IMR-90 (cell line): ENCODE measurements at regions not wholly inside any gene's neighbourhood (a gene's known extent, or its start where the extent isn't known, plus 50 kb on each side); places are given as distances from the start of the nearest gene placed in this dataset.

Source experiments
- ATAC-seq: fragments of 200-7000 bp; cut with Tn5 transposase; 2 replicates; pipeline ENCODE4 v1.9.1; 2020; ENCODE audit warnings: low read depth, mild to moderate bottlenecking, moderate library complexity
- BruUV-seq: library from RNA; stranded (reverse); fragments of 400-500 nt; replicated peaks from 2 replicates; lab custom pipeline; 2021; lab: Mats Ljungman, UMichigan
- CTCF ChIA-PET: fragments of 300-600 bp; formaldehyde crosslinking; extraction: SDS; loops from one replicate; lab custom pipeline; 2021; ENCODE audit warnings: antibody characterized with exemption; lab: Yijun Ruan, JAX
- POLR2A ChIA-PET: fragments of 300-600 bp; sonication (Branson Sonifier 250); formaldehyde crosslinking; loops from one replicate; lab custom pipeline; 2022; ENCODE audit warnings: antibody characterized with exemption; ENCODE audit not compliant: unreplicated experiment; lab: Charles Lee
- DNase-seq: peaks from one replicate; pipeline ENCODE4 v3.0.0; 2013
- H2AFZ ChIP-seq: replicated peaks from 2 replicates; pipeline ENCODE3; 2013; ENCODE audit warnings: low read length, mild to moderate bottlenecking; ENCODE audit not compliant: poor library complexity
- H2AK5ac ChIP-seq: 2 replicates; pipeline ENCODE4 v1.6.1; 2013; ENCODE audit warnings: low read depth, low read length, inconsistent platforms
- H2AK9ac ChIP-seq: replicated peaks from 2 replicates; pipeline ENCODE3; 2013; ENCODE audit warnings: mild to moderate bottlenecking, low read depth, low read length, moderate library complexity; ENCODE audit not compliant: poor library complexity
- H2BK120ac ChIP-seq: 2 replicates; pipeline ENCODE4 v1.6.1; 2013; ENCODE audit warnings: low read depth, low read length, inconsistent platforms
- H2BK15ac ChIP-seq: 3 replicates; pipeline ENCODE4 v1.6.1; 2013; ENCODE audit warnings: low read depth, low read length, inconsistent platforms
- H2BK20ac ChIP-seq: 2 replicates; pipeline ENCODE4 v1.6.1; 2013; ENCODE audit warnings: low read depth, mild to moderate bottlenecking, inconsistent platforms, low read length, moderate library complexity
- H2BK5ac ChIP-seq: 2 replicates; pipeline ENCODE4 v1.6.1; 2013; ENCODE audit warnings: mild to moderate bottlenecking, low read depth, low read length, inconsistent platforms; ENCODE audit not compliant: poor library complexity, severe bottlenecking
- H3K14ac ChIP-seq: replicated peaks from 2 replicates; pipeline ENCODE4 v1.6.1; 2013; ENCODE audit warnings: low read depth, low read length, inconsistent platforms
- H3K18ac ChIP-seq: 2 replicates; pipeline ENCODE4 v1.6.1; 2013; ENCODE audit warnings: low read depth, low read length, control low read depth
- H3K23ac ChIP-seq: 2 replicates; pipeline ENCODE4 v1.6.1; 2013; ENCODE audit warnings: low read depth, low read length, inconsistent platforms
- H3K27ac ChIP-seq: 2 replicates; pipeline ENCODE4 v1.5.1; 2013; ENCODE audit warnings: mild to moderate bottlenecking, control low read depth, low read length; ENCODE audit not compliant: insufficient read depth
- H3K27me3 ChIP-seq: 2 replicates; pipeline ENCODE4 v1.6.1; 2013; ENCODE audit warnings: low read length; ENCODE audit not compliant: control insufficient read depth, insufficient read depth
- H3K36me3 ChIP-seq: 2 replicates; pipeline ENCODE4 v1.6.1; 2013; ENCODE audit warnings: low read length, mixed read lengths; ENCODE audit not compliant: control insufficient read depth, insufficient read depth
- H3K4ac ChIP-seq: 2 replicates; pipeline ENCODE4 v1.6.1; 2013; ENCODE audit warnings: low read depth, low read length, inconsistent platforms
- H3K4me1 ChIP-seq: 2 replicates; pipeline ENCODE4 v1.6.1; 2013; ENCODE audit warnings: low read length, mixed read lengths; ENCODE audit not compliant: control insufficient read depth, insufficient read depth
- H3K4me2 ChIP-seq: 2 replicates; pipeline ENCODE4 v1.6.1; 2013; ENCODE audit warnings: low read depth, mild to moderate bottlenecking, control low read depth, low read length, moderate library complexity
- H3K4me3 ChIP-seq: 2 replicates; pipeline ENCODE4 v1.5.1; 2013; ENCODE audit warnings: low read depth, mild to moderate bottlenecking, control low read depth, low read length, moderate library complexity; ENCODE audit not compliant: insufficient read depth
- H3K56ac ChIP-seq: 2 replicates; pipeline ENCODE4 v1.6.1; 2013; ENCODE audit warnings: low read length, inconsistent platforms; ENCODE audit not compliant: insufficient read depth; ENCODE audit errors: extremely low read depth
- H3K79me1 ChIP-seq, 2 experiments: 2 replicates each; pipeline ENCODE4 v1.6.1; 2013; ENCODE audit warnings: low read length in 2 of 2, inconsistent platforms in 1 of 2, low read depth in 1 of 2
- H3K9ac ChIP-seq: 2 replicates; pipeline ENCODE4 v1.6.1; 2013; ENCODE audit warnings: low read depth, low read length, control low read depth
- H3K9me1 ChIP-seq: 2 replicates; pipeline ENCODE4 v1.6.1; 2013; ENCODE audit warnings: low read length, inconsistent platforms; ENCODE audit not compliant: insufficient read depth
- H3K9me3 ChIP-seq: 2 replicates; pipeline ENCODE4 v1.6.1; 2013; ENCODE audit warnings: low read length; ENCODE audit not compliant: control insufficient read depth, insufficient read depth
- H4K20me1 ChIP-seq: 2 replicates; pipeline ENCODE4 v1.6.1; 2013; ENCODE audit warnings: low read length, inconsistent platforms; ENCODE audit not compliant: insufficient read depth
- H4K5ac ChIP-seq: 2 replicates; pipeline ENCODE4 v1.6.1; 2013; ENCODE audit warnings: mild to moderate bottlenecking, low read depth, low read length, control low read depth
- H4K8ac ChIP-seq, 2 experiments: 2 replicates each; pipeline ENCODE4 v1.6.1; 2013; ENCODE audit warnings: low read depth in 2 of 2, low read length in 2 of 2, control low read depth in 1 of 2, inconsistent platforms in 1 of 2
- H4K91ac ChIP-seq: 2 replicates; pipeline ENCODE4 v1.6.1; 2013; ENCODE audit warnings: low read depth, low read length, inconsistent platforms; ENCODE audit not compliant: insufficient read depth
- CHD1 ChIP-seq: IDR thresholded peaks from 2 replicates; pipeline ENCODE4 v1.6.1; 2012; ENCODE audit warnings: low read depth, low read length, improper control_type of control experiment
- FOS ChIP-seq: fragments of 150-350 bp; IDR thresholded peaks from 2 replicates; pipeline ENCODE4 v1.6.1; 2016; ENCODE audit warnings: low read depth, low read length
- MAZ ChIP-seq: IDR thresholded peaks from 2 replicates; pipeline ENCODE4 v1.6.1; 2012; ENCODE audit warnings: low read depth, mild to moderate bottlenecking, low read length, improper control_type of control experiment, moderate library complexity, borderline replicate concordance
- MXI1 ChIP-seq: IDR thresholded peaks from 2 replicates; pipeline ENCODE4 v1.6.1; 2012; ENCODE audit warnings: low read depth, mild to moderate bottlenecking, low read length, moderate library complexity, borderline replicate concordance
- RCOR1 ChIP-seq: IDR thresholded peaks from 2 replicates; pipeline ENCODE4 v1.6.1; 2012; ENCODE audit warnings: mild to moderate bottlenecking, low read length, improper control_type of control experiment; ENCODE audit not compliant: insufficient replicate concordance
- WGBS, 2 experiments: methylation state at CpG; one replicate each; pipeline versions ENCODE4 v1.1.5 to v1.1.7; 2013; ENCODE audit warnings: missing lambda C conversion rate in 2 of 2; ENCODE audit not compliant: insufficient read length in 1 of 2; ENCODE audit errors: extremely low coverage in 2 of 2; 5-methylcytosine and 5-hydroxymethylcytosine counted together
- dilution Hi-C: fragments of 300-500 bp; cut with HindIII; formaldehyde crosslinking; loops from one replicate; pipeline ENCODE4 v1.14.3; 2018; ENCODE audit warnings: low sequenced_read_pairs; ENCODE audit not compliant: unreplicated experiment
- in situ Hi-C: fragments of 300-500 bp; cut with MboI; formaldehyde crosslinking; loops from 3 replicates; pipeline ENCODE4 v1.14.3; 2019; ENCODE audit warnings: low sequenced_read_pairs, inconsistent platforms, mixed read lengths
- intact Hi-C: fragments of 100-400 bp; cut with micrococcal nuclease; formaldehyde crosslinking; loops from 2 replicates; pipeline ENCODE4 v1.10.0; 2022

- dilution Hi-C loops (no loop called here), in situ Hi-C loops (no loop called here), intact Hi-C loops (no loop called here)
- H2AK5ac ChIP-seq: no peak overlapping the region
- H3K79me1 ChIP-seq: no peaks in the 10 kb centered on the region
- no peak overlapping the region for H2AFZ ChIP-seq
- H3K56ac ChIP-seq: no peak overlapping the region
- no peak overlapping the region for H4K91ac ChIP-seq
- H4K20me1 ChIP-seq: no peaks in the 10 kb centered on the region
- no peak for TF ChIP-seq RCOR1
- TF ChIP-seq MAZ: no peak
- TF ChIP-seq FOS: no peak
- TF ChIP-seq MXI1: no peak
- no peak for TF ChIP-seq CHD1
- H2BK20ac ChIP-seq: no peak overlapping the region
- ChIA-PET CTCF (no interaction called here), POLR2A (no interaction called here)
- H3K27me3 ChIP-seq: no peaks in the 10 kb centered on the region
- no peak overlapping the region for H3K27ac ChIP-seq
- H2AK9ac ChIP-seq: no peak overlapping the region
- H2BK120ac ChIP-seq: no peak overlapping the region
- H2BK15ac ChIP-seq: no peak overlapping the region
- no peaks in the 10 kb centered on the region for H3K36me3 ChIP-seq
- no TSS peak for BruUV-seq
- H4K8ac ChIP-seq: no peak overlapping the region
- no peak overlapping the region for H3K4me2 ChIP-seq
- H4K5ac ChIP-seq: no peak overlapping the region
- H3K4me3 ChIP-seq: no peak overlapping the region
- no peak overlapping the region for H3K9ac ChIP-seq
- DNase-seq (no peak), ATAC-seq (no peak)
- no peak overlapping the region for H3K4ac ChIP-seq
- H3K4me1 ChIP-seq: no peaks in the 10 kb centered on the region
- no peak overlapping the region for H3K23ac ChIP-seq
- H3K9me1 ChIP-seq: no peaks in the 10 kb centered on the region
- H3K9me3 ChIP-seq: no peaks in the 10 kb centered on the region
- no CpG with 5 or more reads among the region's 2 CpGs for WGBS, 2 experiments
- no peak overlapping the region for H3K18ac ChIP-seq
- no peak overlapping the region for H3K14ac ChIP-seq
- no peak overlapping the region for H2BK5ac ChIP-seq
These were observed 1091.9 kb upstream of the RAG2 start for GRCh38 chr11:37689951-37690350.
